BLaER1 treated with 17β-estradiol and CSF1 and Interleukin-3, amounts not matched to agents 10 nM and 100 nM (cell line): ENCODE measurements at regions not wholly inside any gene's neighbourhood (a gene's known extent, or its start where the extent isn't known, plus 50 kb on each side); places are given as distances from the start of the nearest gene placed in this dataset.

Experiments used
- H3K27ac ChIP-seq, 11 experiments: shearing (Covaris generic); formaldehyde crosslinking; 2 replicates each; pipeline ENCODE4 v1.8.1; 2022
- H3K27me3 ChIP-seq, 11 experiments: shearing (Covaris generic); formaldehyde crosslinking; 2 replicates each; pipeline ENCODE4 v1.8.1; 2022
- H3K36me3 ChIP-seq, 11 experiments: shearing (Covaris generic); formaldehyde crosslinking; 2 replicates each; pipeline ENCODE4 v1.8.1; 2022
- H3K4me1 ChIP-seq, 10 experiments: shearing (Covaris generic); formaldehyde crosslinking; 2 replicates each; pipeline ENCODE4 v1.8.1; 2022
- H3K4me2 ChIP-seq, 11 experiments: shearing (Covaris generic); formaldehyde crosslinking; 2 replicates each; pipeline ENCODE4 v1.8.1; 2022
- H3K4me3 ChIP-seq, 10 experiments: shearing (Covaris generic); formaldehyde crosslinking; 2 replicates each; pipeline ENCODE4 v1.8.1; 2022
- H3K9ac ChIP-seq, 11 experiments: shearing (Covaris generic); formaldehyde crosslinking; 2 replicates each; pipeline ENCODE4 v1.8.1; 2022
- H3K9me3 ChIP-seq, 11 experiments: shearing (Covaris generic); formaldehyde crosslinking; replicated peaks in 1 of 11; 2 replicates each; pipeline ENCODE4 v1.8.1; 2022
- H4K20me1 ChIP-seq, 11 experiments: shearing (Covaris generic); formaldehyde crosslinking; 2 replicates each; pipeline ENCODE4 v1.8.1; 2022
- Cebpa-rat ChIP-seq, 11 experiments: shearing (Covaris generic); IDR thresholded peaks; 2 replicates each; pipeline ENCODE4 v1.8.1; 2022

DNA sequence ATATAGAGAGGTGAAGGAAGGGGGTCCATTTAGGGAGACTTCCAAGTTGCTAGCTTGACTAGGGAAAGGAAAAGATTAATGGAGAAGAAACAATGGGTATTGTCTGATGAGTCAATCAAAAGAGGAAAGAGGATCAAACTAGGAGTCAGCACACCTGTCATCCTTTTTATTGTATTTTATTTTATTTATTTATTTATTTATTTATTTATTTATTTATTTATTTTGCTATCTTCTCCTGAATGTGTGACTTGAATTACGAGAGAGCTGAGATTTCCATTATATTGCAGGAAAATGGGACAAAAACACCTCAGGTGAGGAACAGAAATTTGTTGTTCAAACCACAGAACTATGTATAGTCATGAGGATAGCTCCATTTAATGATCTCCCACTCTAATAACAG lies 58.9 kb downstream of the NUDT11 start:
- no peaks in the 10 kb centered on the region for H3K36me3 ChIP-seq
- H3K4me3 ChIP-seq: no peak overlapping the region
- H3K9ac ChIP-seq: no peak overlapping the region
- H3K4me2 ChIP-seq: no peak overlapping the region
- H3K27me3 ChIP-seq: peaks cover 69 to 91% (median 82%) of the 10 kb centered on the region in 11 experiments
- no peaks in the 10 kb centered on the region for H4K20me1 ChIP-seq
- TF ChIP-seq Cebpa-rat (IDR thresholded peaks at IDR 0.05): no peak
- H3K27ac ChIP-seq: no peak overlapping the region
- no peaks in the 10 kb centered on the region for H3K4me1 ChIP-seq
- H3K9me3 ChIP-seq: no peaks in the 10 kb centered on the region

- Histone ChIP-seq H3K9me3 (no peaks in the 10 kb centered on the region), H3K4me3 (no peak overlapping the region), H3K9ac (no peak overlapping the region), H3K27me3 (peaks cover 49 to 69% (median 58%) of the 10 kb centered on the region in 11 experiments), H3K27ac (no peak overlapping the region), H3K36me3 (no peaks in the 10 kb centered on the region), H3K4me2 (no peak overlapping the region), H3K4me1 (no peaks in the 10 kb centered on the region), H4K20me1 (no peaks in the 10 kb centered on the region)
- TF ChIP-seq Cebpa-rat (IDR thresholded peaks at IDR 0.05): no peak
Observed at GRCh38 chrX:51435101-51435500, 61.3 kb downstream of the NUDT11 start.

GRCh38 chrX:51421972-51422597 lies 74.3 kb downstream of the NUDT11 start:
- TF ChIP-seq Cebpa-rat (IDR thresholded peaks at IDR 0.05): no peak
- Histone ChIP-seq H3K4me1 (no peaks in the 10 kb centered on the region), H3K4me2 (no peak overlapping the region), H3K27ac (no peak overlapping the region), H3K36me3 (no peaks in the 10 kb centered on the region), H3K9me3 (0 out of 22 replicates have a peak, but pooled peaks cover 0 to 4% (median 0%) of the 10 kb centered on the region in 11 experiments), H3K27me3 (peaks cover 83 to 99% (median 93%) of the 10 kb centered on the region in 11 experiments), H3K4me3 (no peak overlapping the region), H4K20me1 (peaks cover 0 to 4% (median 0%) of the 10 kb centered on the region in 11 experiments; a peak in 1 of 22 replicates), H3K9ac (no peak overlapping the region)

DNA sequence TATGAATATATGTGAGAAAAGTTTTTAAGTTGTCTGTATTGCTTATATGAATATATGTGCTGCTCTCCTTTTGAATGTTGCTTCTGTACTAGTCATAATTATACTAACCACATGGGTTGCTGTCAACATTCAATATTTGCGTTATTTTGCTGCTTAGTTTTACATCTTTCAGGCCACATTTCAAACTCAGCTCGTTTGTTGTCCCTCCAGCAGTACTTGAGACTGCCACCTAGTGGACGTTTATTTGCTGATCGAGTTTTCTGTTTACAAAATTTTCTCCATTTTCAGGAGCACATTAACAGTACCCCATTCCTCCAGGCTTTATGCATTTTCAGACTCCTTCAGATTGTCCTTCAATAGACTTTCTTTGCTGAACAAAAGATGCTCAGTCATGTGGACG lies 75.8 kb downstream of the NUDT11 start:
- Histone ChIP-seq H3K27me3 (peaks cover 86 to 99% (median 95%) of the 10 kb centered on the region in 11 experiments), H4K20me1 (peaks cover 0 to 4% (median 0%) of the 10 kb centered on the region in 11 experiments; a peak in 1 of 22 replicates), H3K4me3 (no peak overlapping the region), H3K4me2 (no peak overlapping the region), H3K27ac (no peak overlapping the region), H3K4me1 (no peaks in the 10 kb centered on the region), H3K9ac (no peak overlapping the region), H3K9me3 (0 out of 22 replicates have a peak, but pooled peaks cover 0 to 4% (median 0%) of the 10 kb centered on the region in 11 experiments), H3K36me3 (no peaks in the 10 kb centered on the region)
- no peak for TF ChIP-seq Cebpa-rat (IDR thresholded peaks at IDR 0.05)

- Histone ChIP-seq H3K27ac (no peak overlapping the region), H3K9me3 (peaks cover 0 to 23% (median 17%) of the 10 kb centered on the region in 11 experiments; a peak in 15 of 22 replicates), H4K20me1 (no peaks in the 10 kb centered on the region), H3K4me1 (no peaks in the 10 kb centered on the region), H3K4me2 (no peak overlapping the region), H3K27me3 (peaks cover 61 to 86% (median 78%) of the 10 kb centered on the region in 11 experiments), H3K36me3 (no peaks in the 10 kb centered on the region), H3K4me3 (no peak overlapping the region), H3K9ac (no peak overlapping the region)
- TF ChIP-seq Cebpa-rat (IDR thresholded peaks at IDR 0.05): no peak
Observed at GRCh38 chrX:51408462-51408861, 75.8 kb downstream of the NUDT10 start.

- Histone ChIP-seq H3K27me3 (peaks cover 58 to 83% (median 76%) of the 10 kb centered on the region in 11 experiments), H3K27ac (no peak overlapping the region)
Observed at GRCh38 chrX:51407520-51408409, 75.1 kb downstream of the NUDT10 start.

DNA sequence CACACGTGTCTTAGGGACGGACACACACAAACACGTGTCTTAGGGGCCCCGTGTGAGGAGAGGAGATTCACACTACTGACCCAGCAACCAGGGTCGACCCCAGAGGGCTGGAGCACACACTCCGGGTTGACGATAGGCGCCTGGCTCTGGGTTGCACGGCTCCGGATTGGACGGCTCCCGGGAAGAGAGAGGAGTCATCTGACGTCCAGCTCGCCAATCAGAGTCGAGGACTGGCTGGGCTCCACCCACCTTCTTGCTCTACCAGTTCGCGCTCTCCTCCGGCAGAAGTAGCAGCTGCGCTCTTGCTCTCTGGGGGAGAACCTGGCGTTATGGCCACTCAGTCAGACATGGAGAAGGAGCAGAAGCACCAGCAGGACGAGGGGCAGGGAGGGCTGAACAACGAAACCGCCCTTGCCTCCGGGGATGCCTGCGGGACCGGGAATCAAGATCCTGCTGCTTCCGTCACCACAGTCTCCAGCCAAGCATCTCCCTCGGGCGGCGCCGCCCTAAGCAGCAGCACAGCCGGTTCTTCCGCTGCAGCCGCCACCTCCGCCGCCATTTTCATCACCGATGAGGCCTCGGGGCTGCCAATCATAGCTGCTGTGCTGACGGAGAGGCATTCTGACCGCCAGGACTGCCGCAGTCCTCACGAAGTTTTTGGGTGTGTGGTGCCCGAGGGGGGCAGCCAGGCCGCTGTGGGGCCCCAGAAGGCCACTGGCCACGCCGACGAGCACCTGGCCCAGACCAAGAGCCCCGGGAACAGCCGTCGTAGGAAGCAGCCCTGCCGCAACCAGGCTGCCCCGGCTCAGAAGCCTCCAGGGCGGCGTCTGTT lies 74.3 kb downstream of the NUDT10 start:
- Histone ChIP-seq H4K20me1 (no peaks in the 10 kb centered on the region; a peak in 1 of 22 replicates), H3K27ac (no peak overlapping the region), H3K4me1 (no peaks in the 10 kb centered on the region), H3K27me3 (peaks cover 53 to 83% (median 75%) of the 10 kb centered on the region in 11 experiments), H3K9ac (no peak overlapping the region), H3K4me3 (no peak overlapping the region), H3K9me3 (peaks cover 0 to 23% (median 17%) of the 10 kb centered on the region in 11 experiments; a peak in 15 of 22 replicates), H3K36me3 (no peaks in the 10 kb centered on the region), H3K4me2 (no peak overlapping the region)
- TF ChIP-seq Cebpa-rat (IDR thresholded peaks at IDR 0.05): no peak

More at GRCh38 chrX:51407520-51408409, 75.1 kb downstream of the NUDT10 start:
- Histone ChIP-seq H3K4me1 (no peaks in the 10 kb centered on the region), H4K20me1 (no peaks in the 10 kb centered on the region; a peak in 1 of 22 replicates), H3K36me3 (no peaks in the 10 kb centered on the region), H3K9ac (no peak overlapping the region), H3K4me2 (no peak overlapping the region), H3K9me3 (peaks cover 0 to 23% (median 17%) of the 10 kb centered on the region in 11 experiments; a peak in 15 of 22 replicates), H3K4me3 (no peak overlapping the region)
- TF ChIP-seq Cebpa-rat (IDR thresholded peaks at IDR 0.05): no peak

GRCh38 chrX:51404445-51404844 lies 71.8 kb downstream of the NUDT10 start:
- TF ChIP-seq Cebpa-rat (IDR thresholded peaks at IDR 0.05): no peak

More at GRCh38 chrX:51404445-51404844, 71.8 kb downstream of the NUDT10 start:
- H4K20me1 ChIP-seq: no peaks in the 10 kb centered on the region; a peak in 1 of 22 replicates
- no peak overlapping the region for H3K27ac ChIP-seq
- no peaks in the 10 kb centered on the region for H3K36me3 ChIP-seq
- peaks cover 49 to 78% (median 73%) of the 10 kb centered on the region in 11 experiments for H3K27me3 ChIP-seq
- H3K9me3 ChIP-seq: peaks cover 0 to 23% (median 17%) of the 10 kb centered on the region in 11 experiments; a peak in 15 of 22 replicates
- no peaks in the 10 kb centered on the region for H3K4me1 ChIP-seq
- H3K9ac ChIP-seq: no peak overlapping the region
- H3K4me2 ChIP-seq: no peak overlapping the region
- no peak overlapping the region for H3K4me3 ChIP-seq
